ENCODE measurements at regions not wholly inside any gene's neighbourhood (a gene's known extent, or its start where the extent isn't known, plus 50 kb on each side); places are given as distances from the start of the nearest gene placed in this dataset.

DNA sequence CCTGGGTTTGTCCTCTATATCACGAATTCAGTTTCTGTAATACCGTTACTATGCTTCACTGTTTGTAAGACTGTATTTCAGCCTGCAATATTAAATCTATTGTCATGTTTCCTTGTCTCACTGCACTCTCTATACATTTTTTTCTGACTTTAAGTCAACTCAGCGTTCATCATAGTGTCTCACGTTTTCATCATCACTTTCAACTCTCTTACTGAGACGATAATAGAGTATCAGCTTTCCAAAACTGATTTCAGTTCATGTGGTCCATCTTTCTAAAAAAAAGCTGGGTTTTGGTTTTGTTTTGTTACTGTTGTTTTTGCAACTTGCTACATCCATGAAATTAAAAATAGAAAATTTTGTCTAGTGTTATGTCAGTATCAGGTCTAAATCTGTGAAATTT, 147.7 kb downstream of the TMEM47 start:
- no peak overlapping the region for H3K9ac ChIP-seq (ENCODE audit: low read depth, low read length)
- H3K4me2 ChIP-seq (ENCODE audit: insufficient read depth, low read length), result no peak overlapping the region
- H3K79me2 ChIP-seq (ENCODE audit: insufficient read depth, low read length), result no peaks in the 10 kb centered on the region
- no peaks in the 10 kb centered on the region for H4K20me1 ChIP-seq (ENCODE audit: insufficient read depth, low read length)
- DNase-seq, result no peak
- no peaks in the 10 kb centered on the region for H3K9me3 ChIP-seq (ENCODE audit: insufficient read depth, low read length, severe bottlenecking)
- no peak for ATAC-seq (ENCODE audit: insufficient read depth, low read depth)
- no peak overlapping the region for H3K27ac ChIP-seq (ENCODE audit: low read length)
- no peaks in the 10 kb centered on the region for H3K4me1 ChIP-seq (ENCODE audit: insufficient read depth, low read length)
- H3K27me3 ChIP-seq (ENCODE audit: insufficient read depth, low read length, poor library complexity), result no peaks in the 10 kb centered on the region
- H3K4me3 ChIP-seq (ENCODE audit: low read depth in 1 of 2, low read length in 2 of 2), result no peak overlapping the region
- no peak overlapping the region for H2AFZ ChIP-seq (ENCODE audit: low read depth, low read length)
- no peak for TF ChIP-seq EZH2 (IDR thresholded peaks at IDR 0.05; ENCODE audit: borderline replicate concordance, low read depth, low read length, severe bottlenecking)
- TF ChIP-seq, protein P1, sequence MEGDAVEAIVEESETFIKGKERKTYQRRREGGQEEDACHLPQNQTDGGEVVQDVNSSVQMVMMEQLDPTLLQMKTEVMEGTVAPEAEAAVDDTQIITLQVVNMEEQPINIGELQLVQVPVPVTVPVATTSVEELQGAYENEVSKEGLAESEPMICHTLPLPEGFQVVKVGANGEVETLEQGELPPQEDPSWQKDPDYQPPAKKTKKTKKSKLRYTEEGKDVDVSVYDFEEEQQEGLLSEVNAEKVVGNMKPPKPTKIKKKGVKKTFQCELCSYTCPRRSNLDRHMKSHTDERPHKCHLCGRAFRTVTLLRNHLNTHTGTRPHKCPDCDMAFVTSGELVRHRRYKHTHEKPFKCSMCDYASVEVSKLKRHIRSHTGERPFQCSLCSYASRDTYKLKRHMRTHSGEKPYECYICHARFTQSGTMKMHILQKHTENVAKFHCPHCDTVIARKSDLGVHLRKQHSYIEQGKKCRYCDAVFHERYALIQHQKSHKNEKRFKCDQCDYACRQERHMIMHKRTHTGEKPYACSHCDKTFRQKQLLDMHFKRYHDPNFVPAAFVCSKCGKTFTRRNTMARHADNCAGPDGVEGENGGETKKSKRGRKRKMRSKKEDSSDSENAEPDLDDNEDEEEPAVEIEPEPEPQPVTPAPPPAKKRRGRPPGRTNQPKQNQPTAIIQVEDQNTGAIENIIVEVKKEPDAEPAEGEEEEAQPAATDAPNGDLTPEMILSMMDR (IDR thresholded peaks at IDR 0.05; ENCODE audit: borderline replicate concordance, extremely low read depth, low read length, poor library complexity, severe bottlenecking), result no peak
- H3K36me3 ChIP-seq (ENCODE audit: insufficient read depth, low read length), result no peaks in the 10 kb centered on the region

DNA sequence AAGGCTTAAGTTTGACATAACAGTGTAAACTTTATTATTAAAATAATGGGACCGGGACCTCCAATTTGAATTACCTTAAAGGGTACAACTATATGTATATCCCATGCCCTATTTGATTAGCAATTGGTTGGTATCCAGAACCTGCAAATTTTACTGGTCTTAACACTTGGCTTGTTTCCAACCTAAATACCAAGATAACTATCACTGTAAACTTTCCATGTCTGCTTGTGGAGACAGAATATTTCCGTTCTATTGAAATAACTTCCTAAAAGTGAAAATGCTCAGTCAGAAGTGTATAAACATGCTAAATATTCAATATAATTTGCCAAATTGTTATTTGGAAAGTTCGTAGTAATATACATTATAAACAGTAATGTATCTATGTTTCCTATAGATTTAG, 154.0 kb downstream of the TMEM47 start:
- Histone ChIP-seq H4K20me1 (ENCODE audit: insufficient read depth, low read length) (no peaks in the 10 kb centered on the region), H3K4me1 (ENCODE audit: insufficient read depth, low read length) (no peaks in the 10 kb centered on the region), H3K36me3 (ENCODE audit: insufficient read depth, low read length) (no peaks in the 10 kb centered on the region), H3K27me3 (ENCODE audit: insufficient read depth, low read length, poor library complexity) (no peaks in the 10 kb centered on the region), H3K9ac (ENCODE audit: low read depth, low read length) (no peak overlapping the region), H3K79me2 (ENCODE audit: insufficient read depth, low read length) (no peaks in the 10 kb centered on the region), H3K4me3 (ENCODE audit: low read depth in 1 of 2, low read length in 2 of 2) (no peak overlapping the region), H3K9me3 (ENCODE audit: insufficient read depth, low read length, severe bottlenecking) (no peaks in the 10 kb centered on the region), H3K27ac (ENCODE audit: low read length) (no peak overlapping the region), H3K4me2 (ENCODE audit: insufficient read depth, low read length) (no peak overlapping the region), H2AFZ (ENCODE audit: low read depth, low read length) (no peak overlapping the region)
- ATAC-seq (ENCODE audit: insufficient read depth, low read depth) (no peak), DNase-seq (no peak)
- TF ChIP-seq, protein P1 (IDR thresholded peaks at IDR 0.05; ENCODE audit: borderline replicate concordance, extremely low read depth, low read length, poor library complexity, severe bottlenecking), result no peak
- no peak for TF ChIP-seq EZH2 (IDR thresholded peaks at IDR 0.05; ENCODE audit: borderline replicate concordance, low read depth, low read length, severe bottlenecking)

DNA sequence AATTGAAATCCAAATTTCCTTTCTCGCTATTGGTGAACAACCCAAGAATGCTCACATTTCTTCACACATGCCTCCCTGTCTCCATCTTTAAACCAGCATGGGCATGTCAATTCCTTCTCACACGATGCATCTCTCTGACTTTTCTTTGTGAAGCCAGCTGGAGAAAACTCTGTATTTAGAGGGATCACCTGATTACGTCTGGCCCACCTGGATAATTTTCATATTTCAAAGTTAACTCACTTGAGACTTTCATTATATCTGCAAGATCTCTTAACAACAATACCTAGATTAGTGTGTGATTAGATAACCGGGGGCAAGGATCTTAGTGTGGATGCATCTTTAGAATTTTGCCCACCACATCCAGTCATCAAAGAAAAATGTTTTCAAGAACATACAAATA, 164.0 kb downstream of the TMEM47 start:
- Histone ChIP-seq H3K27me3 (ENCODE audit: insufficient read depth, low read length, poor library complexity) (no peaks in the 10 kb centered on the region), H3K36me3 (ENCODE audit: insufficient read depth, low read length) (no peaks in the 10 kb centered on the region), H3K27ac (ENCODE audit: low read length) (no peak overlapping the region), H3K79me2 (ENCODE audit: insufficient read depth, low read length) (no peaks in the 10 kb centered on the region), H4K20me1 (ENCODE audit: insufficient read depth, low read length) (no peaks in the 10 kb centered on the region), H3K4me1 (ENCODE audit: insufficient read depth, low read length) (no peaks in the 10 kb centered on the region), H2AFZ (ENCODE audit: low read depth, low read length) (no peak overlapping the region), H3K9me3 (ENCODE audit: insufficient read depth, low read length, severe bottlenecking) (no peaks in the 10 kb centered on the region), H3K4me3 (ENCODE audit: low read depth in 1 of 2, low read length in 2 of 2) (no peak overlapping the region), H3K9ac (ENCODE audit: low read depth, low read length) (no peak overlapping the region), H3K4me2 (ENCODE audit: insufficient read depth, low read length) (no peak overlapping the region)
- no peak for TF ChIP-seq EZH2 (IDR thresholded peaks at IDR 0.05; ENCODE audit: borderline replicate concordance, low read depth, low read length, severe bottlenecking)
- TF ChIP-seq, protein P1 (IDR thresholded peaks at IDR 0.05; ENCODE audit: borderline replicate concordance, extremely low read depth, low read length, poor library complexity, severe bottlenecking), result no peak
- ATAC-seq (ENCODE audit: insufficient read depth, low read depth), result no peak
- no peak for DNase-seq

DNA sequence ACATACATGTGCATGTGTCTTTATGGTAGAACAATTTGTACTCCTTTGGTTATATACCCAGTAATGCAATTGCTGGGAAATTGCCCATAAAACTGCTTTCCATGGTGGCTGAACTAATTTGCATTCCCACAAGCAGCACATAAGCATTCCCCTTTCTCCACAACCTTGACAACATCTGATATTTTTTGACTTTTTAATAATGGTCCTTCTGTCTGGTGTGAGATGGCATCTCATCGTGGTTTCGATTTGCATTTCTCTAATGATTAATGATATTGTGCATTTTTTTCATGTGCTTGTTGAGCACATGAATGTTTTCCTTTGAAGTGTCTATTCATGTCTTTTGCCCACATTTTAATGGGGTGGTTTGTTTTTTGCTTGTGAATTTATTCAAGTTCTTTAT, 166.0 kb downstream of the TMEM47 start:
- Histone ChIP-seq H3K27ac (ENCODE audit: low read length) (no peak overlapping the region), H3K9ac (ENCODE audit: low read depth, low read length) (no peak overlapping the region), H2AFZ (ENCODE audit: low read depth, low read length) (no peak overlapping the region), H3K27me3 (ENCODE audit: insufficient read depth, low read length, poor library complexity) (no peaks in the 10 kb centered on the region), H3K9me3 (ENCODE audit: insufficient read depth, low read length, severe bottlenecking) (no peaks in the 10 kb centered on the region), H4K20me1 (ENCODE audit: insufficient read depth, low read length) (no peaks in the 10 kb centered on the region), H3K79me2 (ENCODE audit: insufficient read depth, low read length) (no peaks in the 10 kb centered on the region), H3K4me1 (ENCODE audit: insufficient read depth, low read length) (no peaks in the 10 kb centered on the region), H3K4me3 (ENCODE audit: low read depth in 1 of 2, low read length in 2 of 2) (no peak overlapping the region), H3K4me2 (ENCODE audit: insufficient read depth, low read length) (no peak overlapping the region), H3K36me3 (ENCODE audit: insufficient read depth, low read length) (no peaks in the 10 kb centered on the region)
- TF ChIP-seq, protein P1 (IDR thresholded peaks at IDR 0.05; ENCODE audit: borderline replicate concordance, extremely low read depth, low read length, poor library complexity, severe bottlenecking), result no peak
- TF ChIP-seq EZH2 (IDR thresholded peaks at IDR 0.05; ENCODE audit: borderline replicate concordance, low read depth, low read length, severe bottlenecking), result no peak
- ATAC-seq (ENCODE audit: insufficient read depth, low read depth) (no peak), DNase-seq (no peak)

All from DND-41 (cell line).